Stomach (tissue), 4 donors: ENCODE measurements at regions not wholly inside any gene's neighbourhood (a gene's known extent, or its start where the extent isn't known, plus 50 kb on each side); places are given as distances from the start of the nearest gene placed in this dataset.

Source experiments
- POLR2A ChIP-seq, 4 donors: fragments of 450-650 bp; IDR thresholded peaks; one replicate each; pipeline ENCODE4 v1.6.1; 2016; ENCODE audit warnings: antibody characterized with exemption in 4 of 4, control low read depth in 2 of 4, mild to moderate bottlenecking in 1 of 4, moderate library complexity in 1 of 4
- TF ChIP-seq, protein P1 (sequence below), 7 experiments: fragments of 450-650 bp in 4 of 7; fragments of 200-600 bp in 3 of 7; sonication (generic) in 3 of 7; IDR thresholded peaks; one replicate each; pipeline ENCODE4 v1.5.1; 2016 to 2019; ENCODE audit warnings: antibody characterized with exemption in 7 of 7, control low read depth in 2 of 7, mild to moderate bottlenecking in 1 of 7

DNA sequence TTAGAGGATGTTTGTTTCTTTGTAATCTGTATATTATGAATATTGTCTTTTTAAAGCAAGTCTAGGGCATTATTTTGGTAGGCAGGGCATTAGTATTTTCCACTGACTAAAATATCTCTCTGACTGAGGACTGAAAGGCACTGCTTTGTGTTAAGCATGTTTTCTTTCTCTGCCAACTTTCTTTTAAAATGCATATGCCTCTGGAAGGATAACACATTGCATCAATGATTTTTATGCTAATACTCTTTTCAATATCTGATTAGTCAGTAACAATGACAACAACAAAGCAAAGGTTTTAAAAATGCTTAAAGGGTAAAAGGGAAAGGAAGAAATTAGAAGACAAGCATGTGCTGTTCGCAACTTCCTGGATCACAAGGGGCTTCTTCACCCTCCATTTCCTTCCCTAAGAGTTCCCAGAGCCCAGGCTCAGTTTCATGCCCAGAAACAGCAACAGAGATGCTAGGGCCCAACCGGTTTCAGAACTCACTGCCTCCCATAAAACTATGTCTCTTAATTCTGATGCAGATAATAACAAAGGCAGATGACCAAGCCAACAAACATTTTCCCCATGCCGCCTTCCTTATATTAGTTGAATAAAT lies 786.8 kb upstream of the ACVR2A start:
- no peak for TF ChIP-seq POLR2A (IDR thresholded peaks at IDR 0.05)
- TF ChIP-seq, protein P1, sequence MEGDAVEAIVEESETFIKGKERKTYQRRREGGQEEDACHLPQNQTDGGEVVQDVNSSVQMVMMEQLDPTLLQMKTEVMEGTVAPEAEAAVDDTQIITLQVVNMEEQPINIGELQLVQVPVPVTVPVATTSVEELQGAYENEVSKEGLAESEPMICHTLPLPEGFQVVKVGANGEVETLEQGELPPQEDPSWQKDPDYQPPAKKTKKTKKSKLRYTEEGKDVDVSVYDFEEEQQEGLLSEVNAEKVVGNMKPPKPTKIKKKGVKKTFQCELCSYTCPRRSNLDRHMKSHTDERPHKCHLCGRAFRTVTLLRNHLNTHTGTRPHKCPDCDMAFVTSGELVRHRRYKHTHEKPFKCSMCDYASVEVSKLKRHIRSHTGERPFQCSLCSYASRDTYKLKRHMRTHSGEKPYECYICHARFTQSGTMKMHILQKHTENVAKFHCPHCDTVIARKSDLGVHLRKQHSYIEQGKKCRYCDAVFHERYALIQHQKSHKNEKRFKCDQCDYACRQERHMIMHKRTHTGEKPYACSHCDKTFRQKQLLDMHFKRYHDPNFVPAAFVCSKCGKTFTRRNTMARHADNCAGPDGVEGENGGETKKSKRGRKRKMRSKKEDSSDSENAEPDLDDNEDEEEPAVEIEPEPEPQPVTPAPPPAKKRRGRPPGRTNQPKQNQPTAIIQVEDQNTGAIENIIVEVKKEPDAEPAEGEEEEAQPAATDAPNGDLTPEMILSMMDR (IDR thresholded peaks at IDR 0.05) = no peak
